Right lobe of liver (tissue), 4 donors: ENCODE measurements at regions not wholly inside any gene's neighbourhood (a gene's known extent, or its start where the extent isn't known, plus 50 kb on each side); places are given as distances from the start of the nearest gene placed in this dataset.

Experiments used
- CTCF ChIP-seq, 4 donors: fragments of 200-600 bp in 3 of 4; fragments of 450-650 bp in 1 of 4; IDR thresholded peaks; one replicate each; pipeline versions ENCODE4 v1.5.1 to v1.8.0; 2016 to 2022; ENCODE audit warnings: antibody characterized with exemption in 4 of 4, mild to moderate bottlenecking in 2 of 4
- POLR2A ChIP-seq: fragments of 450-650 bp; IDR thresholded peaks from one replicate; pipeline ENCODE4 v1.6.1; 2017; ENCODE audit warnings: antibody characterized with exemption, mild to moderate bottlenecking
- donor health status: DM: no; HTN: no; CAD: no.
- donor health status: DM: no; HTN: no; CAD: no.
- donor health status: DM: no; HTN: yes; CAD: no.

DNA sequence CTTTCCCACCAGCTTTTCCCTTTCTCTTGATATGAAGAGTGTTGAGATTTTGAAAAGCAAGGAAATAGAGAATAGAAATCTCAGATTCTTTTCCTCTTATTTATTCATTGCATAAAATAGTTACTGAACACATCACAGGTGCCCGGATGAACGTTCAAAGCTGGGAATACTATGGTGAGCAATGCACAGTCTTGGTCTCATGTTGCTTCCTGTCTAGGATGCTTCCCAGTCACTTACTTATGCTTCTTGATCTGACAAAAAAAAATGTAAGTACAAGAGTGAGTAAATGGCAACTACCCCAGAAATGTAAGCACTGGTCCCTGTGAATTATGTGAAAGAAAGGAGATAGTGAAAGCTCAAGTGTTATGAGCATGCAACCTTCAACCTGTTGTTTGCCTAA is 153.5 kb upstream of the S1PR3 start:
- TF ChIP-seq POLR2A (no peak), CTCF (IDR thresholded peaks at IDR 0.05) (no peak)
